EH (cell line): ENCODE measurements at regions not wholly inside any gene's neighbourhood (a gene's known extent, or its start where the extent isn't known, plus 50 kb on each side); places are given as distances from the start of the nearest gene placed in this dataset.
"Not testable (repeated sequence)": the region's sequence is repeated elsewhere in the genome, so short reads cannot be mapped to it uniquely, and the experiment has no call there.

Experiments
- DNase-seq: peaks from one replicate; pipeline ENCODE4 v3.0.0-alpha.2; 2015; ENCODE audit warnings: low read depth

GRCh38 chr17:14423156-14423555 is 122.3 kb downstream of the HS3ST3B1 start:
- DNase-seq = not testable (repeated sequence)

DNA sequence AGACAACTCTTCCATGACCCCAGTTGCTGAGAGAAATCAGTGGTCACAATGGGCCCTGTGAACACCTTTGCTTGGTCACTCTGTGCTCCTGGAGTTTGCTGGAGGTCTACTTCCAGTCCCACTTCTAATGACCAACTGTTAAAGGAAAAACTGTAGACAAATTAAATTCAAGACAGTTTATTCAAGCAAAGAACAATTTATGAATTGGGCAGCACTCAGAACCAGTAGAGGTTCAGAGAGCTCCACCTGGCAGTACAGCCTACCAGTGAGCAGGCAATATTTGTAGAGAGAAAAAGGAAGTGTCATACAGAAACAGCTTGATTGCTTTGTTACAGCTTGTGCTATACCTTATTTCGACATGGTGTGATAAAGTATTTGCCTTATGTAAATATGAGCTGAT is 116.5 kb downstream of the HS3ST3B1 start:
- DNase-seq = no peak

- DNase-seq = no peak
These were observed 108.4 kb downstream of the HS3ST3B1 start for GRCh38 chr17:14409292-14409691.

DNA sequence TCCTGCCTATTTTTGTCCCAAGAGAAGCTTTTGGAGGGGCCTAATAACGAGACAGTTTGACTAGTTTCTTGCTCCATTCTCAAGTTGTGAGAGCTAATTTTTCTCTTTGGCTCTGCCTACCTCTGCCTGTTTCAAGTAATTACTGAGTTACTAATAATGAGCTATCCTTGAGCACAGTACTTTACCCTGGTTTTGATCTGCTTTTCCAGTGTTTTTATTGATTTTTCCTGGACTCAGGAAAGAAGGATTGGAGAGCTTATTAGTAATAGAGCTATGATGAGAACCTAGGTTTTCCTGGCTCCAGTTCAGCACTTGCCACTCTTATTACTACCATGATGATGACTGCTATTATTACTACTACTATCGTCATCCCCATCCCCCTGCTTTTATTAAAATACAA is 106.7 kb downstream of the HS3ST3B1 start:
- no peak for DNase-seq

DNA sequence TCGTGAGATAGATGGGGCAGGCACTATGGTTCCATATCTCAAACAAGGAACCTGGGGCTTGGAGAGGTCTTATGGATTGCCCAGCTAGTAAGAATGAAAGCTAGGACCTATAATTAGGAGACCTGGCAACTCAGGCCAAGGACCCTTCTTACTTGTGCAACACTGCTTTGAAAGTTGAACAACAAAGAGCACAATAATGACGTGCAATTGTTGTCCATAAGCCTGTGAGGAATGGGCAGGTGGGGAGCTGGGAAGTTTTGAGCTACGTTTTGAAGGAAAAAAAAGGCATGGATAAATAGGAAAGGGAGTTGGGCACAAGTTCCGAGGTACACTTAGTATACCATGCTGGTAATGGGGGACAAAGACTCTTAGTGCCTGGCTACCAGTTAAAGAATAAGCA is 104.3 kb downstream of the HS3ST3B1 start:
- no peak for DNase-seq
